GM20000 (cell line): ENCODE measurements at regions not wholly inside any gene's neighbourhood (a gene's known extent, or its start where the extent isn't known, plus 50 kb on each side); places are given as distances from the start of the nearest gene placed in this dataset.

Experiments used
- DNase-seq: peaks from one replicate; pipeline ENCODE4 v3.0.0; 2012; ENCODE audit warnings: low spot score
- CTCF ChIP-seq: IDR thresholded peaks from 2 replicates; pipeline ENCODE4 v1.5.1; 2012; ENCODE audit warnings: mild to moderate bottlenecking, control low read depth; ENCODE audit errors: extremely low read depth, missing control alignments

- DNase-seq = no peak
- TF ChIP-seq CTCF = no peak
These were observed 345.9 kb upstream of the NOCT start for GRCh38 chr4:138669479-138670315.

GRCh38 chr4:138668309-138668708 lies 347.3 kb upstream of the NOCT start:
- no peak for TF ChIP-seq CTCF
- no peak for DNase-seq

- no peak for TF ChIP-seq CTCF
- DNase-seq = no peak
These were observed 349.2 kb upstream of the NOCT start for GRCh38 chr4:138666366-138666765.

- DNase-seq = no peak
- TF ChIP-seq CTCF = no peak
These were observed 349.7 kb upstream of the NOCT start for GRCh38 chr4:138665851-138666250.

- no peak for DNase-seq
- no peak for TF ChIP-seq CTCF
These were observed 351.7 kb upstream of the NOCT start for GRCh38 chr4:138663883-138664282.

GRCh38 chr4:138659812-138660316 lies 355.7 kb upstream of the NOCT start:
- DNase-seq = no peak
- no peak for TF ChIP-seq CTCF

- DNase-seq = no peak
- TF ChIP-seq CTCF = no peak
These were observed 356.4 kb upstream of the NOCT start for GRCh38 chr4:138659037-138659811.
